Colonic mucosa (tissue), 4 donors: ENCODE measurements at regions not wholly inside any gene's neighbourhood (a gene's known extent, or its start where the extent isn't known, plus 50 kb on each side); places are given as distances from the start of the nearest gene placed in this dataset.

Source experiments
- DNase-seq: peaks from one replicate; pipeline ENCODE4 v3.0.0-alpha.2; 2020
- H3K27ac ChIP-seq: fragments of 200-600 bp; one replicate; pipeline ENCODE4 v1.8.0; 2021
- H3K27me3 ChIP-seq: fragments of 200-600 bp; one replicate; pipeline ENCODE4 v1.8.0; 2021
- H3K36me3 ChIP-seq: fragments of 200-600 bp; one replicate; pipeline ENCODE4 v1.8.0; 2021
- H3K4me1 ChIP-seq: fragments of 200-600 bp; one replicate; pipeline ENCODE4 v1.8.0; 2021; ENCODE audit warnings: mild to moderate bottlenecking
- H3K4me3 ChIP-seq: fragments of 200-600 bp; one replicate; pipeline ENCODE4 v1.8.0; 2021
- H3K9ac ChIP-seq, 2 donors: one replicate each; pipeline ENCODE4 v1.7.0; 2013; ENCODE audit warnings: control low read depth in 2 of 2, low read depth in 2 of 2, low read length in 2 of 2
- H3K9me3 ChIP-seq: fragments of 200-600 bp; one replicate; pipeline ENCODE4 v1.8.0; 2021
- CTCF ChIP-seq: fragments of 200-600 bp; IDR thresholded peaks from one replicate; pipeline ENCODE4 v1.8.0; 2022; ENCODE audit warnings: antibody characterized with exemption, mild to moderate bottlenecking
- intact Hi-C: fragments of 100-400 bp; cut with DNase I; formaldehyde crosslinking; loops from one replicate; pipeline ENCODE4 v1.14.1; 2022
- donor health status: healthy.
- donor health status: DM: no; HTN: no; CAD: no.
- donor health status: DM: no; HTN: no; CAD: no.

- no peak for TF ChIP-seq CTCF
- H3K4me3 ChIP-seq, result no peak overlapping the region
- intact Hi-C loops, result no loop called here
- no peaks in the 10 kb centered on the region for H3K9me3 ChIP-seq
- no peaks in the 10 kb centered on the region for H3K36me3 ChIP-seq
- no peaks in the 10 kb centered on the region for H3K27me3 ChIP-seq
- no peak overlapping the region for H3K27ac ChIP-seq
- no peaks in the 10 kb centered on the region for H3K4me1 ChIP-seq
- DNase-seq, result no peak
- no peak overlapping the region for H3K9ac ChIP-seq
Measured at GRCh38 chr20:1722513-1723050, 65.0 kb upstream of the SIRPG start.

GRCh38 chr20:1721687-1722512 lies 64.3 kb upstream of the SIRPG start:
- no peaks in the 10 kb centered on the region for H3K36me3 ChIP-seq
- no peaks in the 10 kb centered on the region for H3K9me3 ChIP-seq
- intact Hi-C loops, result no loop called here
- no peak overlapping the region for H3K4me3 ChIP-seq
- H3K4me1 ChIP-seq, result no peaks in the 10 kb centered on the region
- H3K27me3 ChIP-seq, result no peaks in the 10 kb centered on the region
- H3K9ac ChIP-seq, result no peak overlapping the region
- no peak for DNase-seq
- no peak for TF ChIP-seq CTCF
- no peak overlapping the region for H3K27ac ChIP-seq

- no peaks in the 10 kb centered on the region for H3K4me1 ChIP-seq
- H3K27ac ChIP-seq, result no peak overlapping the region
- DNase-seq, result no peak
- no peaks in the 10 kb centered on the region for H3K36me3 ChIP-seq
- no peak for TF ChIP-seq CTCF
- no peaks in the 10 kb centered on the region for H3K9me3 ChIP-seq
- H3K4me3 ChIP-seq, result no peak overlapping the region
- H3K9ac ChIP-seq, result no peak overlapping the region
- no peaks in the 10 kb centered on the region for H3K27me3 ChIP-seq
- intact Hi-C loops, result no loop called here
Measured at GRCh38 chr20:1720845-1721475, 63.4 kb upstream of the SIRPG start.

- Histone ChIP-seq H3K9ac (no peak overlapping the region), H3K9me3 (no peaks in the 10 kb centered on the region), H3K36me3 (no peaks in the 10 kb centered on the region), H3K4me1 (no peaks in the 10 kb centered on the region), H3K4me3 (no peak overlapping the region), H3K27me3 (no peaks in the 10 kb centered on the region), H3K27ac (no peak overlapping the region)
- intact Hi-C loops, result no loop called here
- TF ChIP-seq CTCF, result no peak
- DNase-seq, result no peak
Measured at GRCh38 chr20:1720226-1720625, 62.6 kb upstream of the SIRPG start.

- no peaks in the 10 kb centered on the region for H3K9me3 ChIP-seq
- no peak overlapping the region for H3K4me3 ChIP-seq
- no peak overlapping the region for H3K27ac ChIP-seq
- H3K36me3 ChIP-seq, result no peaks in the 10 kb centered on the region
- intact Hi-C loops, result no loop called here
- no peak for DNase-seq
- no peak overlapping the region for H3K9ac ChIP-seq
- no peaks in the 10 kb centered on the region for H3K27me3 ChIP-seq
- no peaks in the 10 kb centered on the region for H3K4me1 ChIP-seq
- TF ChIP-seq CTCF, result no peak
Measured at GRCh38 chr20:1718604-1719384, 61.2 kb upstream of the SIRPG start.
